NCI-H1694 treated with DMSO at 0.1 percent for 48 hours (cell line): ENCODE measurements at regions not wholly inside any gene's neighbourhood (a gene's known extent, or its start where the extent isn't known, plus 50 kb on each side); places are given as distances from the start of the nearest gene placed in this dataset.

Experiments used
- DNase-seq: peaks from one replicate; lab custom pipeline; 2025; lab: John Stamatoyannopoulos, UW

DNA sequence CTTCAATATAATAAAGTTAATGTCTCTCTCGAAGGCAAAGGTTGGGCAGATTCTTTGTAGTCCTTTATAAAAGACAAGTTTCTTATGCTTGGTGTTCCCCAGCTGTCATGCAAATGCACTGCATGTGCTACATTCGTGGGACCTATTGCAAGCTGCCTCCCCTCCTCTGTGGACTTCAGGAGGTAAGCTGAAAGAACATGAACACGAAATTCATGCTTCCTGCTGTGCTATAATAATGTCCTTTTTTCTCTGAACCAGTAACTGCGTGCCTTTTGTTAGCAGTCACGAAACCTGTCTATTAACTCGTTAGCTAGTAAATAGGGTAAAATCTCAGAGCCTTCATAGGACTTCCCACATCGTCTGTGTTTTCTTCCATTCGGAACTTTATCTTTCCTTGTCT is 363.5 kb downstream of the CDH9 start:
- DNase-seq, result no peak

- no peak for DNase-seq
Measured at GRCh38 chr5:26669523-26669922, 368.9 kb downstream of the CDH9 start.

DNA sequence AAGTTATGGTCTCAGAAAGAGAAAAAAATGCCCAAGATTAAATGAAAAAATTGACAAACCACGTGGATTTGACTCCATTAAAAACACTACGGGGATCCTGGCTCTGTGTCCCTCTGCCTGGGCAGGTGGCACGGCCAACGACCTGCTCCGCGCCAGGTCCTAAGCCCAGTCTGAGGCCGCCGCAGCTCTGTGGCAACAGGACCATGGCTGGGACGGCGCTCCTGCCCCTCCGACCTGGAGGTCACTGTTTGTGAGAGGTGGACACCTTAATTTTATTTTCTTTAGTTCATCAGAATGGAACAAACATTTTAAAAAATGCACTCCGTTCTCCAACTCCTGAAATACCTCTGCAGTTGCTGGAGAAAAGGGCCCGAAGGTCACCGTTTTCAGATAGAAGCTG is 369.4 kb downstream of the CDH9 start:
- no peak for DNase-seq

DNA sequence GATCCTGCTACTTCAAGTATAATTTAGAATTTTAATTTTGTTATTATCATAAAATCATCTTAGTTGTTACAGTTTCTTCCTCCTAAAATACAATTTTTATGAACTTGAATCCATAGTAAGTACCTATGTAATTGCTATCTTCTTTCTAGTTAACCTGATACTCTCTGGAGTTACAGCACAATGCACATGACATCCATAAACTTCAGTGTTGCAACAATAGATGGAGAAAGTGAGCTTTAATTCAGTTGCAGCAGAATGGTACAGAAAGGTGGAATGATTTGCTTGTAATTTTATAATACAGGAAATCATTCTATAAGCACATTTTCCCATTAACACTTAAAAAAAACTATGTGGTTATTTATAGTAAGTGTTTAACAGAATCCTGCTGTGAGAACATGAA is 372.0 kb downstream of the CDH9 start:
- DNase-seq, result no peak

- no peak for DNase-seq
Measured at GRCh38 chr5:26663500-26663899, 374.9 kb downstream of the CDH9 start.

- no peak for DNase-seq
Measured at GRCh38 chr5:26662806-26663360, 375.5 kb downstream of the CDH9 start.

- no peak for DNase-seq
Measured at GRCh38 chr5:26660116-26660515, 378.3 kb downstream of the CDH9 start.

GRCh38 chr5:26649000-26649399 is 389.4 kb downstream of the CDH9 start:
- DNase-seq, result no peak

- DNase-seq, result no peak
Measured at GRCh38 chr5:26647781-26648180, 390.6 kb downstream of the CDH9 start.

DNA sequence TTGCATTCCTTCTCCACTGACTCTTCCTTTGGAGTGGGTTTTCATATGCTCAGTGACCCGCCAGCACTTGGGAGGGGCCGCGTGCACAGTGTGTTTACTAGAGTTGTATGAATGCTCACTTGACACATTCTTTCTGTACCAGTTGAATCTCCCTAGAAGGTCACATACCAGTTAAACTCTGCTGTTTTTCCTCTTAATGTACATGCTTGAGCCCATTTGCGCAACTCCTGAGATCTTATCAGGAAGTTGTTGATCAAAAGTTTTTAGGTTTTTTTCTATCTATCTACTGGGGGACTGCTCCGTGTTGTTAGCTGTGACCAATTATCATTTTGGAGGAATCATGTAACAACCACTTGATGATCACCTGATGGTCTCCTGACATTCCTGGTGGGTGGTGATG is 392.7 kb downstream of the CDH9 start:
- DNase-seq, result no peak

GRCh38 chr5:26641492-26641891 is 396.9 kb downstream of the CDH9 start:
- DNase-seq, result no peak

GRCh38 chr5:26625099-26625498 is 413.3 kb downstream of the CDH9 start:
- no peak for DNase-seq

DNA sequence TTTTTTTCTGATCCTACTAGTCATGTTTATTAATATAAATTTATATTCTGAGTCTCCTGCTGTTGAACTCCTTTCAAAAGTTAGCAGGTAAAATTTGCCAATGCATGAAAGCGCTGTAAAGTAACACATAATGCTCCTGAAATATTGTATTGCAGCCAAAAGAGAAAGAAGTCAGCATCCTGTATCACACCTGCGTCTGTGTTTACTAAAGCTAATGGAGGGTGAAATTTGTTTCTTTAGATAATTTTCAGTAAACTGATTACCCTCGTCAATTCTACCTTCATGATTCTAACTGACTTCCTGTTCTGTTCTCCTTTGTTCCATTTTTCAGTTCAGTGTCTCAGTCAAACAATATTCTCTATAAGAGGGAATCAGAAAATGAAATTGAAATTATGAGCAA is 415.4 kb downstream of the CDH9 start:
- no peak for DNase-seq

DNA sequence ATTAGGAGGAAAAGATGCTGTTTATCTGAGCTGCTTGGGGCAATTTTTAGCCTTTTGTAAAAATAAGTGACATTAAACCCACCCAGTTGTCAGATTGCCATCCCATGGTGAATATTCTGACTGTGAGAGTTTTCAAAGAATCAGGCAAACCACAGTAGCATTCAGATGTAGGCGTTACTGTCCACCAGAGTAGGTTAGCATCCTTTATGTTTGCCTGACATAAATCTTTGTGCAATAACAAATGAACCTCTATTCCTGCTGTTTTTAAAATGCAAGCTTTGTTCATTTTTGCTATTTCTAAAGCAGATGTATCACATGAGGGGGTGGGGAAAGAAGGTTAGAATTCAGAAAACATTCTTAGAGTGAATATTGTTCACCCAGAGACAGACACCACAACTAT is 427.8 kb downstream of the CDH9 start:
- DNase-seq, result no peak

- DNase-seq, result no peak
Measured at GRCh38 chr5:26601563-26601962, 436.8 kb downstream of the CDH9 start.

DNA sequence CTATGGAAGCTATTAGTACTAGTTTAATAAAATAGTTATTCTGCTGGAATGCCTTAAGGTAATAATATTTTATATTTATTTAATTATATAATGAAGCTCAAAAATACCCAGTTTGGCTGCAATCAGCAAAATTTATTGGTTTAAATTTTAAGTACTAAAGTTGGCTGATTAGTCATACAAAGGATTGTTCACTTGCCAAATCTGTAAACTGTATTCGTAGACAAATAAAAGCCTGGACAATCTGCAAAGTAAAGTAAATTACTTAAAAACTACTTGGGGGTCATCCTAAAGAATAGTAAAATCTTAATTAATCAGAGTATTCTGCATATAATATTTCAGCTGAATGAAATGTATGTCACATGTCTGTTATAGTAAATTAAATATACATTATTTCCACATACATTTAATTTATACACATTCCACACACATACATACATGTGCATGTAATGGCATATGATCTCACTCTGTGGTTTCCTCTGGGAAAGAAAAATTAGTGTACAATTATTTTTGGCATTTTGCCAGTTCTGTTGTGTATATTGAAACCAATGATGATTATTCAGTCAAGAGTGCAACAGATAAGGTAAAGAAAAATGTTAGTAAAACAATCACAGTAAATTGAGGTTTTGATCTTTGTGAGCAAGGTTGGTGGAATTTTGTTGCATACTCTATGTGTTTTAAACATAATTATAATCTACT is 455.9 kb downstream of the CDH9 start:
- DNase-seq, result no peak

DNA sequence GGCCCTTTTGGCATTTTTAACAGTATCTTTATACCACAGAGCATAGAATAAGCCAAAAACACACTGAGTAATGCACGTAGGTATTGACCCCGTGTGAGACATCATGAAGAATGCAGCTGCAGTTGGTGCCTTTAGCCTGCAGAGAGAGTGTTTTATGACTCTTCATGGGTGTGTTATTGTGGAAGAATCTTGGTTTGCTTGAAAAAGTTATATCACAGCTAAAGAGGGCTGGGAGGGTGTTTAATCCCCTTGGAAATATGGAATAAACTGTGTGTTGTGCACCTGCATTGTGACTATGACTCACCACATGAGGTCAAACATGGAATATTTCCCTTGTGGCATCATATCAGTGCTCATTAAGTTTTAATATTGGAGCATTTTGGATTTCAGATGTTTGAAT is 458.7 kb downstream of the CDH9 start:
- DNase-seq, result no peak

DNA sequence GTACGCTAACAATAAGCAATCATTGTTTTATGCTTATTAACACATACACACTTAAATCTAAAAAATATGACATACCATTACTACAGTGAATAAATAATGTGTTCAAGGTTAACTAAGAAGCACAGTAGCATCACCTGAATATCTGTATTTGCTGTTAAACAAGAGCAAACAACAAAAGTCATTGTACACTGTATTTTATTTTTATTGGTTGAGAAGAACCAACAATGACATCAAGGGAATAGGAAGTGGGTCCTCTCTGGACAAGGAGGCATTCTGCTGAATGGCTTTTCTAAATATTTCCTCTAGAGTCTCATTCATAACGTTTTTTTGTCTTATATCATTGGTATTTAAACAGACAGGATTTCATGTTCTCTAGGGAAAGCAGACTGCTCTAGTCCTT is 460.4 kb downstream of the CDH9 start:
- DNase-seq, result no peak

DNA sequence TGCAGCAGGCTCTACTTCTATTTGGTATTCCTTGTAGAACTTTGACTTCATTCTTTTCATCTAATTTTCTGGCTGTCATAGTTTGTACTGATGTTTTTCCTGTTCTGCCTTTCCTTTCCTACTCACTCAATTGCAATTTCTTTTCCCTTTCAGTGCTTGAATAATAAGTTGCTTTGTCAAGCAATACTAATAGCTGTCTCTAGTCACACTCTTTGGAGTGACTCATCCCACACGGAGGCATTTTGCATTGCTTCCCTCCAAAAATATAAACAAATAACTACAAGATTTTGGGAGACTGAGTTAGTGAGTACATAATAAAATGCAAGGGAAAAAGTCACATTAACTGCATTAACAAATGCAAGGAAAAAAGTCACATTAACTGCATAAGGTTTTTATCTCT is 465.9 kb downstream of the CDH9 start:
- no peak for DNase-seq

GRCh38 chr5:26569929-26570258 is 468.5 kb downstream of the CDH9 start:
- no peak for DNase-seq

GRCh38 chr5:26569241-26569928 is 469.0 kb downstream of the CDH9 start:
- no peak for DNase-seq

DNA sequence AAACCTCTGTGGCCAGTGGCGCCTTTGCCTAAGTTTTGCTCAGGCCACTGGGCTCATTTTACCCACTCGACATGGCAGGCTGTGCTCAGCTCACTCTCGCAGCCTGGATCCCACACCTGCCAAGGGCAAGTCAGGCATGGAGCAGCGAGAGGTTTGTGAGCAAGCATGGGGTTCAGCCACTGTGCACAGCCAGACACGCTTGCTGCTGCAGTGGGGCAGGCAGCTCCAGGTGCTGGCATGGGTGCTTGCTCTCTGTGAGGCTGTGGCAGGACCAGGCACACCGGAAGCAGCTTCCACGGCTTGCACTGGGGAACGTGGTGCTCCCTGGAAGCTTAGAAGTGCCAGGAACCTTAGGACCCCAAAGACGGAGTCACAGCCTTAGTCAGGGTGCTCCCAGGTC is 470.1 kb downstream of the CDH9 start:
- no peak for DNase-seq

DNA sequence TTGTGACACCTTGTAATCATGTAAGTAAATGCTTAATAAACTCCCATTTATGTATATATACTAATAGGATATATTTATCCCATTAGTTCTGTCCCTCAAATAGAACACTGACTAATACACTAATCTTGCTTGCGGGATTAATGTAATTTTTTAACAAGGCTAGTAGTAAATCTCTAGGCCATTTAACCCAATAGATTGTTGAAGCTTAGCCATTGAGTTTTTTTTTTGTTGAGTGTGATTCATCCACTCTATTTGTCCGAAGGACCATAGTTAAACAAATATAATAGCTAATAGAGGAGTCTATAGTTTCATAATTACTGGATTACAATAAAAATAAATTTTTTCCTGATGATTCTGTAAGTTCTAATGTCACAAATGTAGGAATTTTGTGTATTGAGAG is 474.4 kb downstream of the CDH9 start:
- no peak for DNase-seq

DNA sequence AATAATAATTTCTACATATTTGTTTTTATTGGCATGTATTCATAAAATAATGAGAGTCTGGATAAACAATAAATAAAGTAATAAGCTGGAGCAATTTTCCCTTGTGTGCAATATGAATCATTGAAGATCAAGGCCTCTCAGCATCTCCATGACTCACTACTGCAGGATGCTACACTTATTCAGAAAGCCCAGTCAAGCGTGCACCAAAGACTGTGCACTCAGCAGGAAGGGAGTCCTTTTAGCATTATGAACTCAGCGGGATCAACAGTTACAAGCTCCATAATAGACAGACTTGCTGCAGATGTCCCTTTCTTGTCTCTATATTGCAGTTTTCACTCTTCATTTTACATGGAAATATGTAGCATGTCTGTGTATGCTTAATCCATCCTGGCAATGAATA is 485.3 kb downstream of the CDH9 start:
- no peak for DNase-seq
